ENCODE measurements at regions not wholly inside any gene's neighbourhood (a gene's known extent, or its start where the extent isn't known, plus 50 kb on each side); places are given as distances from the start of the nearest gene placed in this dataset.
"Not testable (repeated sequence)": the region's sequence is repeated elsewhere in the genome, so short reads cannot be mapped to it uniquely, and the experiment has no call there.

DNA sequence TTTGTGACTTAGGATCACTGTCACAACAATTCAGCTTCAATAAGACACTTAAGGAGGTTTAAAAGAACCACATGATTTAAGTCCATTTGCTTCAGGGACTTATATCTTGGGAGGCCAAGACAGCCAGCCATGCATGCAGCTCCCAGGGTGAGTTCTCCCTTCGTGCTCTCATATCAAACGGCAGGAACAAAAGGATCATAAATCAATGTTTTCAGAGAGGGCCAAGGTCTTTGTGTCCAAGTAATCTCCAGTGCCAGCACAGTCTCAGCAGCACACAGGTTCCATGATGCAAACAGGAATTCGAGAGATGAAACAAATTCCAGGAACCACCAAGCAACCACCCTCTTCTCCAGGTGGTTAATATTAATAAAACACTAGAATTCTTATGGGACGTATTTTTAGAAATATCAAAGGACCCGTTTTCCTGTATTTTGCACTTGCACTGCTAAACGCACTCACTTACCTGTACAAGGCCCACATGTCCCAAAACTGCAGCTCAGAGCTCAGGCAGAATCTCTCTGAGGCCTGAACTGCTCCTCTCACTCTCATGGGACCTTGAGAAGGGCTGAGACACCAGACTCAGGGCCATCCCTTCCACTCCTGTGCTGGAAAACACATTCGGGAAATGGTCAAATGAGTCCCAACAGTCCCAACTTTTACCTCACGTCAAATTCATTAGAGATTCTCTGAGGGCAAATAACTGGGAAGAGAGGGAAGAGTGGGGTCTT is 100.0 kb upstream of the RAB4A start:
- H3K9ac ChIP-seq (ENCODE audit: low read length), result no peak overlapping the region
- no peak for TF ChIP-seq TAF1 (IDR thresholded peaks at IDR 0.05; ENCODE audit: low read depth)
- TF ChIP-seq MXI1 (conservative IDR thresholded peaks at IDR 0.05; ENCODE audit: poor library complexity, severe bottlenecking), result no peak
- TF ChIP-seq, protein P1, sequence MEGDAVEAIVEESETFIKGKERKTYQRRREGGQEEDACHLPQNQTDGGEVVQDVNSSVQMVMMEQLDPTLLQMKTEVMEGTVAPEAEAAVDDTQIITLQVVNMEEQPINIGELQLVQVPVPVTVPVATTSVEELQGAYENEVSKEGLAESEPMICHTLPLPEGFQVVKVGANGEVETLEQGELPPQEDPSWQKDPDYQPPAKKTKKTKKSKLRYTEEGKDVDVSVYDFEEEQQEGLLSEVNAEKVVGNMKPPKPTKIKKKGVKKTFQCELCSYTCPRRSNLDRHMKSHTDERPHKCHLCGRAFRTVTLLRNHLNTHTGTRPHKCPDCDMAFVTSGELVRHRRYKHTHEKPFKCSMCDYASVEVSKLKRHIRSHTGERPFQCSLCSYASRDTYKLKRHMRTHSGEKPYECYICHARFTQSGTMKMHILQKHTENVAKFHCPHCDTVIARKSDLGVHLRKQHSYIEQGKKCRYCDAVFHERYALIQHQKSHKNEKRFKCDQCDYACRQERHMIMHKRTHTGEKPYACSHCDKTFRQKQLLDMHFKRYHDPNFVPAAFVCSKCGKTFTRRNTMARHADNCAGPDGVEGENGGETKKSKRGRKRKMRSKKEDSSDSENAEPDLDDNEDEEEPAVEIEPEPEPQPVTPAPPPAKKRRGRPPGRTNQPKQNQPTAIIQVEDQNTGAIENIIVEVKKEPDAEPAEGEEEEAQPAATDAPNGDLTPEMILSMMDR (IDR thresholded peaks at IDR 0.05; ENCODE audit: poor library complexity, severe bottlenecking), result no peak
- no peak for TF ChIP-seq EP300 (conservative IDR thresholded peaks at IDR 0.05; ENCODE audit: poor library complexity, severe bottlenecking)
- TF ChIP-seq SMC3 (conservative IDR thresholded peaks at IDR 0.05; ENCODE audit: poor library complexity), result no peak
- no peak for TF ChIP-seq EZH2 (IDR thresholded peaks at IDR 0.05; ENCODE audit: borderline replicate concordance, insufficient read depth, low read length, poor library complexity, severe bottlenecking)
- TF ChIP-seq, protein P2, sequence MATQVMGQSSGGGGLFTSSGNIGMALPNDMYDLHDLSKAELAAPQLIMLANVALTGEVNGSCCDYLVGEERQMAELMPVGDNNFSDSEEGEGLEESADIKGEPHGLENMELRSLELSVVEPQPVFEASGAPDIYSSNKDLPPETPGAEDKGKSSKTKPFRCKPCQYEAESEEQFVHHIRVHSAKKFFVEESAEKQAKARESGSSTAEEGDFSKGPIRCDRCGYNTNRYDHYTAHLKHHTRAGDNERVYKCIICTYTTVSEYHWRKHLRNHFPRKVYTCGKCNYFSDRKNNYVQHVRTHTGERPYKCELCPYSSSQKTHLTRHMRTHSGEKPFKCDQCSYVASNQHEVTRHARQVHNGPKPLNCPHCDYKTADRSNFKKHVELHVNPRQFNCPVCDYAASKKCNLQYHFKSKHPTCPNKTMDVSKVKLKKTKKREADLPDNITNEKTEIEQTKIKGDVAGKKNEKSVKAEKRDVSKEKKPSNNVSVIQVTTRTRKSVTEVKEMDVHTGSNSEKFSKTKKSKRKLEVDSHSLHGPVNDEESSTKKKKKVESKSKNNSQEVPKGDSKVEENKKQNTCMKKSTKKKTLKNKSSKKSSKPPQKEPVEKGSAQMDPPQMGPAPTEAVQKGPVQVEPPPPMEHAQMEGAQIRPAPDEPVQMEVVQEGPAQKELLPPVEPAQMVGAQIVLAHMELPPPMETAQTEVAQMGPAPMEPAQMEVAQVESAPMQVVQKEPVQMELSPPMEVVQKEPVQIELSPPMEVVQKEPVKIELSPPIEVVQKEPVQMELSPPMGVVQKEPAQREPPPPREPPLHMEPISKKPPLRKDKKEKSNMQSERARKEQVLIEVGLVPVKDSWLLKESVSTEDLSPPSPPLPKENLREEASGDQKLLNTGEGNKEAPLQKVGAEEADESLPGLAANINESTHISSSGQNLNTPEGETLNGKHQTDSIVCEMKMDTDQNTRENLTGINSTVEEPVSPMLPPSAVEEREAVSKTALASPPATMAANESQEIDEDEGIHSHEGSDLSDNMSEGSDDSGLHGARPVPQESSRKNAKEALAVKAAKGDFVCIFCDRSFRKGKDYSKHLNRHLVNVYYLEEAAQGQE (IDR thresholded peaks at IDR 0.05; ENCODE audit: borderline replicate concordance), result no peak
- no peak for TF ChIP-seq POLR2AphosphoS5 (IDR thresholded peaks at IDR 0.05)
- no peak for TF ChIP-seq RAD21 (conservative IDR thresholded peaks at IDR 0.05)
- H3K79me2 ChIP-seq (replicated peaks; ENCODE audit: insufficient read depth, low read length), result no peaks in the 10 kb centered on the region
- H3K9me2 ChIP-seq (ENCODE audit: insufficient read depth, low read length), result no peaks in the 10 kb centered on the region
- no peaks in the 10 kb centered on the region for H3K36me3 ChIP-seq (ENCODE audit: insufficient read depth, low read length)
- no peaks in the 10 kb centered on the region for H3K27me3 ChIP-seq (ENCODE audit: insufficient read depth, low read depth, low read length)
- no peaks in the 10 kb centered on the region for H4K20me1 ChIP-seq (ENCODE audit: insufficient read depth)
- H2AFZ ChIP-seq (ENCODE audit: low read depth, low read length), result no peak overlapping the region
- H3K27ac ChIP-seq (ENCODE audit: low read length), result no peak overlapping the region
- no peak overlapping the region for H3K4me2 ChIP-seq (ENCODE audit: low read length)
- no peaks in the 10 kb centered on the region for H3F3A ChIP-seq (ENCODE audit: insufficient read depth, low read length, poor library complexity, severe bottlenecking)
- H3K4me3 ChIP-seq (ENCODE audit: low read length), result no peak overlapping the region
- no peaks in the 10 kb centered on the region for H3K9me3 ChIP-seq (ENCODE audit: low read length)

DNA sequence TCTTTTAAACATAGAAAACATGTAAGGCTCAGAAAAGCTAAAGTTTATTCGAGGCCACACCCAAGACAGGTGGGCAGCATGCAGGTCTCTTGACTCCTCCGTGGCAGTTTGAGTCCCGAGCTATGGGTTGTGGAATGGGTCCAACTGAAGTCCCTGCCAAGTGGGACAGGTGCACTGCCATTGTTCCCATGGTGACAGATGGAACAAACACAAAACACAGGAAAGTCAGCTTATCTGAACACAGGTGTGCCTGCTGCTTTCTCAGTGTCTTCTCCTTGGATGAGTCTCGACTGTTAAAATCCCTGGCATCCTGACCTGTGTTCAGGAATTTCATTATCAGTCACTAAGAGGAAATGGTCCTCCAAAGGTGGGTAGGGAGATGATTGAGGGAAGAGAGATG is 99.0 kb upstream of the RAB4A start:
- H4K20me1 ChIP-seq (ENCODE audit: insufficient read depth), result no peaks in the 10 kb centered on the region
- no peak overlapping the region for H3K4me3 ChIP-seq (ENCODE audit: low read length)
- no peaks in the 10 kb centered on the region for H3K27me3 ChIP-seq (ENCODE audit: insufficient read depth, low read depth, low read length)
- H3K27ac ChIP-seq (ENCODE audit: low read length), result no peak overlapping the region
- no peaks in the 10 kb centered on the region for H3K9me2 ChIP-seq (ENCODE audit: insufficient read depth, low read length)
- no peak overlapping the region for H3K9ac ChIP-seq (ENCODE audit: low read length)
- no peak overlapping the region for H3K4me2 ChIP-seq (ENCODE audit: low read length)
- no peaks in the 10 kb centered on the region for H3K9me3 ChIP-seq (ENCODE audit: low read length)
- TF ChIP-seq MXI1 (conservative IDR thresholded peaks at IDR 0.05; ENCODE audit: poor library complexity, severe bottlenecking), result no peak
- no peak for TF ChIP-seq RAD21 (conservative IDR thresholded peaks at IDR 0.05)
- TF ChIP-seq TAF1 (IDR thresholded peaks at IDR 0.05; ENCODE audit: low read depth), result no peak
- H3F3A ChIP-seq (ENCODE audit: insufficient read depth, low read length, poor library complexity, severe bottlenecking), result no peaks in the 10 kb centered on the region
- H3K79me2 ChIP-seq (replicated peaks; ENCODE audit: insufficient read depth, low read length), result no peaks in the 10 kb centered on the region
- no peaks in the 10 kb centered on the region for H3K36me3 ChIP-seq (ENCODE audit: insufficient read depth, low read length)
- no peak overlapping the region for H2AFZ ChIP-seq (ENCODE audit: low read depth, low read length)

DNA sequence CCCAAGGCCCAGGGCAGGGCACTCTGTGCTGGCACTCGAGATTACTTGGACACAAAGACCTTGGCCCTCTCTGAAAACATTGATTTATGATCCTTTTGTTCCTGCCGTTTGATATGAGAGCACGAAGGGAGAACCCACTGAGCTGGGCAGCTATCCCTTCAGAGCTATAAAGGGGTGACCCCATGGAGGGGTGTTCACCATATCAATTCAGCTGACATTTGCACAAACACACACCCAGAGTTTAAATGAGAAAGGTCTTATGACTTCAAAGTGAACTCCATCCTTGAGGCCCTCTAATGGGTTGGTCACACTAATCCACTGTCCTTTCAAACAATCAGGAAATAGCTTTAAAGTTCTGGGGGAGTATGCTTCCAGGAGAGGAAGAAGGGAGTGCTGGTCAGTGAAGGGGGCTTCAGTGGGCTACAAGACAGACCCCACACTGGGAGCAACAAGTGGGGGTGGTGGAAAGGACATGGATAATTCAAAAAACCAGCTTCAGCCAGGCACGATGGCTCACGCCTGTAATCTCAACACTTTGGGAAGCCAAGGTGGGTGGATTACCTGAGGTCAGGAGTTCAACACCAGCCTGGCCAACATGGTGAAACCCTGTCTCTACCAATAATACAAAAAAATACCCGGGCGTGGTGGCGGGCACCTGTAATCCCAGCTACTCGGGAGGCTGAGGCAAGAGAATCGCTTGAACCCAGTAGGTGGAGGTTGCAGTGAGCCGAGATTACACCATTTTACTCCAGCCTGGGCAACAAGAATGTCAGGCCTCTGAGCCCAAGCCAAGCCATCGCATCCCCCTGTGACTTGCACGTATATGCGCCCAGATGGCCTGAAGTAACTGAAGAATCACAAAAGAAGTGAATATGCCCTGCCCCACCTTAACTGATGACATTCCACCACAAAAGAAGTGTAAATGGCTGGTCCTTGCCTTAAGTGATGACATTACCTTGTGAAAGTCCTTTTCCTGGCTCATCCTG is 97.1 kb upstream of the RAB4A start:
- not testable (repeated sequence) for H4K20me1 ChIP-seq (ENCODE audit: insufficient read depth); H3K4me2 ChIP-seq (ENCODE audit: low read length); H3K4me3 ChIP-seq (ENCODE audit: low read length); H3K27ac ChIP-seq (ENCODE audit: low read length); H3K9ac ChIP-seq (ENCODE audit: low read length); H3K27me3 ChIP-seq (ENCODE audit: insufficient read depth, low read depth, low read length); H3F3A ChIP-seq (ENCODE audit: insufficient read depth, low read length, poor library complexity, severe bottlenecking); H3K9me2 ChIP-seq (ENCODE audit: insufficient read depth, low read length); H2AFZ ChIP-seq (ENCODE audit: low read depth, low read length); H3K9me3 ChIP-seq (ENCODE audit: low read length); H3K79me2 ChIP-seq (replicated peaks; ENCODE audit: insufficient read depth, low read length); H3K36me3 ChIP-seq (ENCODE audit: insufficient read depth, low read length)

DNA sequence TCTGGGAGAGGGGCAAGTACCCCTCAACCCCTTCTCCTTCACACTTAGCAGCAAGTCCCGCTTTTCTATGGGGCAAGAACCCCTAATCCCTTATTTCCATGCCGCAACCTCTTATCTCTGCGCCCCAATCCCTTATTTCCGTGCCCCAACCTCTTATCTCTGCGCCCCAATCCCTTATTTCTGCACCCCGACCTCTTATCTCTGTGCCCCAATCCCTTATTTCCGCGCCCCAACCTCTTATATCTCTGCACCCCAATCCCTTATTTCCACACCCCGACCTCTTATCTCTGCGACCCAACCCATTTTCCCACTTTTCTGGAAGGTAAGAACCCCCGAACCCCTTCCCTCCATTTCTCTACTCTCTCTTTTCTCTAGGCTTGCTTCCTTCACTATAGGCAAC is 95.6 kb upstream of the RAB4A start:
- not testable (repeated sequence) for H3F3A ChIP-seq (ENCODE audit: insufficient read depth, low read length, poor library complexity, severe bottlenecking); H2AFZ ChIP-seq (ENCODE audit: low read depth, low read length); H3K4me3 ChIP-seq (ENCODE audit: low read length); H3K4me2 ChIP-seq (ENCODE audit: low read length); H3K27ac ChIP-seq (ENCODE audit: low read length); H3K79me2 ChIP-seq (replicated peaks; ENCODE audit: insufficient read depth, low read length); H3K9me3 ChIP-seq (ENCODE audit: low read length); H3K36me3 ChIP-seq (ENCODE audit: insufficient read depth, low read length); H3K9ac ChIP-seq (ENCODE audit: low read length); H4K20me1 ChIP-seq (ENCODE audit: insufficient read depth); H3K27me3 ChIP-seq (ENCODE audit: insufficient read depth, low read depth, low read length); H3K9me2 ChIP-seq (ENCODE audit: insufficient read depth, low read length)
